ENCODE measurements at regions not wholly inside any gene's neighbourhood (a gene's known extent, or its start where the extent isn't known, plus 50 kb on each side); places are given as distances from the start of the nearest gene placed in this dataset.

DNA sequence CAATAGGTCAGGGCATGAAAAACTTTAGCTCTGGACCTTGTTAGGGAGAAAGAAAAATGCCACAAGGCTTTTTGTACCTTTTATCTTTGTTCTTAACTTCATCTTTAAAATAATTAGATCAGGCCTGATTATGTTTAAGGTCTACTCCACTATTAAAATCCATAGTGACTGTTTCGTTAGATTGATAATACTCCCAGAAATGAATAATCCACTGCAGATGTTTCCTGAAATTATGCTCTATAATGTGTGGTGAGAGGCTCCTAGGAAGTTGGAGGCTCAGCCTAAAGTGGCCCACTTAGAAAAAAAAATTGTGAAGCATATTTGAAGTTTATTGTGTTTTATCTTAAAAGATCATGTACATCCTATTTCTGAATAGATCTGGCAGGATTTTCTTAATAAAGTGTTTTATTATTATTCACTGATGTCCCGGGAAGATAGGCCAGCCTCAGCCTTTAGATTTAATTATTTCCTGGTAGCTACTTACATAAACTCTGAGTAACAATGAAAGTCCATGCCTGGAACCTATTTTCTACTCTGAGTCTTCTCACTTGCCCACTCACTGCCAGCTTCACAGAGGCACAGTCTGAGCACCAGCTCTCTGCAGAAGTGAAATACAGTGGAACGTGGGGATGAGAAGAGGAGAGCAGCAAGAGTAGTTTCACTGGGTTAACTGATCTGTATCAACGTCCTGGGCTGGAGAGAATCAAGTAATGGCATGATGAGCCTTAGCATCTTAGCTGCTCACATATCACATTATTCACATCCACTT, 126.8 kb upstream of the TMEM170B start:
- no peak for TF ChIP-seq POLR2A (IDR thresholded peaks at IDR 0.05)
- TF ChIP-seq, protein P1, sequence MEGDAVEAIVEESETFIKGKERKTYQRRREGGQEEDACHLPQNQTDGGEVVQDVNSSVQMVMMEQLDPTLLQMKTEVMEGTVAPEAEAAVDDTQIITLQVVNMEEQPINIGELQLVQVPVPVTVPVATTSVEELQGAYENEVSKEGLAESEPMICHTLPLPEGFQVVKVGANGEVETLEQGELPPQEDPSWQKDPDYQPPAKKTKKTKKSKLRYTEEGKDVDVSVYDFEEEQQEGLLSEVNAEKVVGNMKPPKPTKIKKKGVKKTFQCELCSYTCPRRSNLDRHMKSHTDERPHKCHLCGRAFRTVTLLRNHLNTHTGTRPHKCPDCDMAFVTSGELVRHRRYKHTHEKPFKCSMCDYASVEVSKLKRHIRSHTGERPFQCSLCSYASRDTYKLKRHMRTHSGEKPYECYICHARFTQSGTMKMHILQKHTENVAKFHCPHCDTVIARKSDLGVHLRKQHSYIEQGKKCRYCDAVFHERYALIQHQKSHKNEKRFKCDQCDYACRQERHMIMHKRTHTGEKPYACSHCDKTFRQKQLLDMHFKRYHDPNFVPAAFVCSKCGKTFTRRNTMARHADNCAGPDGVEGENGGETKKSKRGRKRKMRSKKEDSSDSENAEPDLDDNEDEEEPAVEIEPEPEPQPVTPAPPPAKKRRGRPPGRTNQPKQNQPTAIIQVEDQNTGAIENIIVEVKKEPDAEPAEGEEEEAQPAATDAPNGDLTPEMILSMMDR (IDR thresholded peaks at IDR 0.05), result no peak

All from lower leg skin (tissue), 3 donors.